GM23248 (cell line): ENCODE measurements at regions not wholly inside any gene's neighbourhood (a gene's known extent, or its start where the extent isn't known, plus 50 kb on each side); places are given as distances from the start of the nearest gene placed in this dataset.

ENCODE experiments used
- EZH2 ChIP-seq: fragments of 200-600 bp; sonication (generic); IDR thresholded peaks from 2 replicates; pipeline ENCODE4 v1.6.1; 2018; ENCODE audit warnings: antibody characterized with exemption, mild to moderate bottlenecking; ENCODE audit not compliant: insufficient read depth, poor library complexity, severe bottlenecking
- EZH2phosphoT487 ChIP-seq: fragments of 200-600 bp; sonication (generic); IDR thresholded peaks from 2 replicates; pipeline ENCODE4 v1.6.1; 2018; ENCODE audit warnings: antibody characterized with exemption, moderate library complexity, mild to moderate bottlenecking, low read depth; ENCODE audit not compliant: insufficient read depth

DNA sequence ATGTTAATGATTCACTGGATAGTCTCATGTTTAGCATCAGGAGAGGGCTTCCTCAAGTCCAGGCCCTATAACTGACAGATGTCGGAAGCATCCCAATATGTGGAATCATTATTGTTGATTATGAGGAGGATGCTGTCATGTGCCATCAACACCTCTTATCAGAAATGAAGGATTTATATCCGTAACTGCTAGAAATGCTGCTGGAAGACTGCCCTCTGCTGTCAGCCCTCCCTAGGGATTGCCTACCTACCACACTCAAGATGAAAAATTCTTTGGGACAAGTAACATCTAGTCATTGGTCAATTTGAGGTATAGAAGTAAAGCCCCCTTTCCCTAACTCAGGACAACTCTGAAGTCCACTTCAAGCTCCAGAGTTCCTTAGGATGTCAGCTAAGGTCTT, 1166.5 kb upstream of the NXPH2 start:
- no peak for TF ChIP-seq EZH2phosphoT487
- no peak for TF ChIP-seq EZH2
